GM23338 (cell line): ENCODE measurements at regions not wholly inside any gene's neighbourhood (a gene's known extent, or its start where the extent isn't known, plus 50 kb on each side); places are given as distances from the start of the nearest gene placed in this dataset.

Experiments
- ATAC-seq: fragments of 200-7000 bp; cut with Tn5 transposase; 3 replicates; pipeline ENCODE4 v1.9.1; 2020
- DNase-seq: peaks from one replicate; pipeline ENCODE4 v3.0.0-alpha.2; 2015; ENCODE audit warnings: low spot score
- H2AFZ ChIP-seq: fragments of 200-600 bp; sonication (generic); 2 replicates; pipeline ENCODE4 v1.8.0; 2016; ENCODE audit warnings: antibody characterized with exemption, mild to moderate bottlenecking, moderate library complexity
- H3F3A ChIP-seq: fragments of 200-600 bp; sonication (generic); replicated peaks from 2 replicates; pipeline ENCODE4 v1.8.0; 2017; ENCODE audit warnings: antibody characterized with exemption, mixed run types, low read depth
- H3K27ac ChIP-seq: fragments of 200-600 bp; sonication (generic); 2 replicates; pipeline ENCODE4 v1.6.1; 2016; ENCODE audit warnings: low read depth
- H3K27me3 ChIP-seq: fragments of 200-600 bp; sonication (generic); 2 replicates; pipeline ENCODE4 v1.8.0; 2016; ENCODE audit warnings: mild to moderate bottlenecking, mixed run types, moderate library complexity; ENCODE audit not compliant: insufficient read depth
- H3K36me3 ChIP-seq: fragments of 200-600 bp; sonication (generic); 2 replicates; pipeline ENCODE4 v1.8.0; 2016; ENCODE audit warnings: mild to moderate bottlenecking; ENCODE audit not compliant: insufficient read depth
- H3K4me1 ChIP-seq: fragments of 200-600 bp; sonication (generic); 2 replicates; pipeline ENCODE4 v1.8.0; 2016; ENCODE audit warnings: mild to moderate bottlenecking, moderate library complexity; ENCODE audit not compliant: insufficient read depth
- H3K4me2 ChIP-seq: fragments of 200-600 bp; sonication (generic); 2 replicates; pipeline ENCODE4 v1.7.1; 2017; ENCODE audit warnings: mixed run types
- H3K4me3 ChIP-seq: fragments of 200-600 bp; sonication (generic); 2 replicates; pipeline ENCODE4 v1.6.1; 2016; ENCODE audit warnings: mixed run types
- H3K79me2 ChIP-seq: fragments of 200-600 bp; sonication (generic); replicated peaks from 2 replicates; pipeline ENCODE4 v1.8.0; 2017; ENCODE audit warnings: mild to moderate bottlenecking; ENCODE audit not compliant: insufficient read depth
- H3K9me2 ChIP-seq: fragments of 200-600 bp; sonication (generic); 2 replicates; pipeline ENCODE4 v1.8.0; 2017; ENCODE audit not compliant: insufficient read depth
- H4K20me1 ChIP-seq: fragments of 200-600 bp; sonication (generic); replicated peaks from 2 replicates; pipeline ENCODE4 v1.8.0; 2017; ENCODE audit warnings: mild to moderate bottlenecking; ENCODE audit not compliant: insufficient read depth
- H3K27ac Mint-ChIP-seq: 2 replicates; pipeline ENCODE4 v1.8.0; 2020; ENCODE audit warnings: inconsistent platforms, mild to moderate bottlenecking, moderate library complexity, mixed read lengths
- H3K27me3 Mint-ChIP-seq: 3 replicates; pipeline ENCODE4 v1.8.0; 2022; ENCODE audit warnings: low read depth, mild to moderate bottlenecking, moderate library complexity, mixed read lengths, inconsistent platforms; ENCODE audit not compliant: insufficient read depth, poor library complexity
- H3K36me3 Mint-ChIP-seq: 3 replicates; pipeline ENCODE4 v1.8.0; 2021; ENCODE audit warnings: low read depth, mild to moderate bottlenecking, inconsistent platforms, moderate library complexity, mixed read lengths
- H3K4me1 Mint-ChIP-seq: 3 replicates; pipeline ENCODE4 v1.8.0; 2020; ENCODE audit warnings: mild to moderate bottlenecking, inconsistent platforms, mixed read lengths
- H3K4me3 Mint-ChIP-seq: 3 replicates; pipeline ENCODE4 v1.8.0; 2021; ENCODE audit warnings: moderate library complexity, mild to moderate bottlenecking, inconsistent platforms, mixed read lengths
- H3K9me3 Mint-ChIP-seq: 3 replicates; pipeline ENCODE4 v1.8.0; 2020; ENCODE audit warnings: moderate library complexity, mild to moderate bottlenecking, inconsistent platforms, mixed read lengths
- CREB1 ChIP-seq: fragments of 250-450 bp; sonication (Bioruptor Pico); IDR thresholded peaks from 2 replicates; pipeline ENCODE4 v1.5.0; 2020; ENCODE audit warnings: low read depth, mild to moderate bottlenecking, moderate library complexity
- ETS1 ChIP-seq: IDR thresholded peaks from 2 replicates; pipeline ENCODE4 v1.6.1; 2016; ENCODE audit warnings: antibody characterized with exemption
- EZH2 ChIP-seq: fragments of 200-600 bp; sonication (generic); IDR thresholded peaks from one replicate; pipeline ENCODE4 v1.8.0; 2017; ENCODE audit warnings: antibody characterized with exemption, mild to moderate bottlenecking, low read depth; ENCODE audit not compliant: unreplicated experiment
- EZH2phosphoT487 ChIP-seq: fragments of 200-600 bp; sonication (generic); IDR thresholded peaks from one replicate; pipeline ENCODE4 v1.8.1; 2018; ENCODE audit warnings: antibody characterized with exemption; ENCODE audit not compliant: unreplicated experiment
- JUNB ChIP-seq: IDR thresholded peaks from one replicate; pipeline ENCODE4 v1.6.1; 2016; ENCODE audit warnings: antibody characterized with exemption; ENCODE audit not compliant: unreplicated experiment
- NANOG ChIP-seq: IDR thresholded peaks from 2 replicates; pipeline ENCODE4 v1.6.1; 2016; ENCODE audit warnings: antibody characterized with exemption, borderline replicate concordance
- POLR2AphosphoS5 ChIP-seq: IDR thresholded peaks from 2 replicates; pipeline ENCODE4 v1.6.1; 2016; ENCODE audit warnings: antibody characterized with exemption, low read depth
- REST ChIP-seq: IDR thresholded peaks from one replicate; pipeline ENCODE4 v1.6.1; 2018; ENCODE audit warnings: antibody characterized with exemption; ENCODE audit not compliant: unreplicated experiment
- STAT1 ChIP-seq: IDR thresholded peaks from one replicate; pipeline ENCODE4 v1.6.1; 2016; ENCODE audit warnings: antibody characterized with exemption; ENCODE audit not compliant: unreplicated experiment
- ZNF114 ChIP-seq: fragments of 250-450 bp; sonication (Bioruptor Pico); IDR thresholded peaks from 2 replicates; pipeline ENCODE4 v1.5.0; 2020; ENCODE audit warnings: mild to moderate bottlenecking, moderate library complexity
- ZNF331 ChIP-seq: fragments of 250-450 bp; sonication (Bioruptor Pico); IDR thresholded peaks from 2 replicates; pipeline ENCODE4 v1.5.0; 2020; ENCODE audit warnings: low read depth, mild to moderate bottlenecking, moderate library complexity
- ZNF462 ChIP-seq: fragments of 250-450 bp; sonication (Bioruptor Pico); IDR thresholded peaks from 2 replicates; pipeline ENCODE4 v1.5.0; 2020; ENCODE audit warnings: mild to moderate bottlenecking, moderate library complexity
- TF ChIP-seq, protein P1 (sequence below), 2 experiments: fragments of 200-600 bp in 1 of 2; sonication (generic) in 1 of 2; conservative IDR thresholded peaks; 2 replicates each; pipeline versions ENCODE4 v1.5.1 to v1.6.1; 2016 to 2017; ENCODE audit warnings: antibody characterized with exemption in 2 of 2, low read depth in 2 of 2, mild to moderate bottlenecking in 2 of 2, moderate library complexity in 1 of 2

DNA sequence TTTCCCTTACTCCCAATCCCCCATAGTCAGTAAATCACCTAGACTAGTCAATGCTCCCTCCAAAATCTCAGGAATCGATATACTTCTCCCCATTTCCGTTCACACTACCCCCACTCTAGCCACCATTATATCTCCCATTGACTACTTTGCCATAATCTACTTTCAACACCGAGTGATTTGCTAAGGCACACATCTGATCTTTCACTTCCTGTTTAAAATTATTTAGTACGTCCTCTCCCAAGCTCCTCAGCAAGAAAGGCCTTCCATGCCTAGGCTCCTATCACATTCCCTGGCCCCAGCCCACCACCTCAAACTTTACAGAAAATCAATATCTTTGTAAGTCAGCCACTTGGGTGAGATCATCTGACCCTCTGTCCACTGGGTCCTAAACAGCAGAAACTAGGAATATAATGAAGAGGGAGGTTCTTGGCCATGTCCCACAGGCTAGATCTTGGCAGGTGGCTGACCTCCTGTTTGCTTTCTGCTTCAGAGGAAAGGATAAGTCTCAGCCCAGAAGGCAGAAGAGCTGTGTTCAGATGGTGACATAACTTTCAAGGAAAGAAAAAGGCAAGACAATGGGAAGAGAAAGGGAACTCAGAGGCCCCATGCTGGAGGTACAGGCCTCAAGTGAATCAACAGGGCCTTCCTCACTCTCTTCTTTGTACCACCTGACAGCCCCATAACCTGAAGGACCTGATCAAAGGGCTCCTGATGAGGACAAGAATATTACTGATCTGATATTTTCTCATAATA is 103.0 kb downstream of the RPL22L1 start:
- no peaks in the 10 kb centered on the region for H3F3A ChIP-seq
- H3K36me3 ChIP-seq: no peaks in the 10 kb centered on the region
- Mint-ChIP-seq H3K36me3 (no peaks in the 10 kb centered on the region), H3K9me3 (no peaks in the 10 kb centered on the region), H3K4me1 (peaks cover 8% of the 10 kb centered on the region; the same call in 2 of the 3 replicates), H3K27me3 (no peaks in the 10 kb centered on the region), H3K27ac (no peak overlapping the region), H3K4me3 (no peak overlapping the region)
- peaks cover 4% of the 10 kb centered on the region; the same call in 1 of the 2 replicates for H3K9me2 ChIP-seq
- H3K4me1 ChIP-seq: no peaks in the 10 kb centered on the region
- no peaks in the 10 kb centered on the region for H3K79me2 ChIP-seq
- no peaks in the 10 kb centered on the region for H3K27me3 ChIP-seq
- no peak overlapping the region for H3K27ac ChIP-seq
- no peak overlapping the region for H3K4me2 ChIP-seq
- TF ChIP-seq, protein P1, sequence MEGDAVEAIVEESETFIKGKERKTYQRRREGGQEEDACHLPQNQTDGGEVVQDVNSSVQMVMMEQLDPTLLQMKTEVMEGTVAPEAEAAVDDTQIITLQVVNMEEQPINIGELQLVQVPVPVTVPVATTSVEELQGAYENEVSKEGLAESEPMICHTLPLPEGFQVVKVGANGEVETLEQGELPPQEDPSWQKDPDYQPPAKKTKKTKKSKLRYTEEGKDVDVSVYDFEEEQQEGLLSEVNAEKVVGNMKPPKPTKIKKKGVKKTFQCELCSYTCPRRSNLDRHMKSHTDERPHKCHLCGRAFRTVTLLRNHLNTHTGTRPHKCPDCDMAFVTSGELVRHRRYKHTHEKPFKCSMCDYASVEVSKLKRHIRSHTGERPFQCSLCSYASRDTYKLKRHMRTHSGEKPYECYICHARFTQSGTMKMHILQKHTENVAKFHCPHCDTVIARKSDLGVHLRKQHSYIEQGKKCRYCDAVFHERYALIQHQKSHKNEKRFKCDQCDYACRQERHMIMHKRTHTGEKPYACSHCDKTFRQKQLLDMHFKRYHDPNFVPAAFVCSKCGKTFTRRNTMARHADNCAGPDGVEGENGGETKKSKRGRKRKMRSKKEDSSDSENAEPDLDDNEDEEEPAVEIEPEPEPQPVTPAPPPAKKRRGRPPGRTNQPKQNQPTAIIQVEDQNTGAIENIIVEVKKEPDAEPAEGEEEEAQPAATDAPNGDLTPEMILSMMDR (conservative IDR thresholded peaks at IDR 0.05; ENCODE audit: low read depth in 2 of 2): no peak
- no peak for TF ChIP-seq ZNF114 (CRISPR knock-in tag)
- no peak for TF ChIP-seq POLR2AphosphoS5
- TF ChIP-seq CREB1 (CRISPR knock-in tag): no peak
- no peak for TF ChIP-seq NANOG
- TF ChIP-seq REST: no peak
- TF ChIP-seq EZH2: no peak
- no peak for TF ChIP-seq ZNF331
- TF ChIP-seq EZH2phosphoT487: no peak
- TF ChIP-seq ETS1: no peak
- no peak for TF ChIP-seq JUNB
- no peak for TF ChIP-seq STAT1
- TF ChIP-seq ZNF462 (CRISPR knock-in tag): no peak
- H2AFZ ChIP-seq: no peak overlapping the region
- no peak for DNase-seq
- H4K20me1 ChIP-seq: no peaks in the 10 kb centered on the region
- no peak overlapping the region for H3K4me3 ChIP-seq
- no peak for ATAC-seq
